ENCODE measurements at regions not wholly inside any gene's neighbourhood (a gene's known extent, or its start where the extent isn't known, plus 50 kb on each side); places are given as distances from the start of the nearest gene placed in this dataset.

GRCh38 chr5:126117044-126117443 lies 306.2 kb upstream of the GRAMD2B start:
- no peak for TF ChIP-seq CTCF (IDR thresholded peaks at IDR 0.05)
- Mint-ChIP-seq H3K27me3 (peaks cover 3% of the 10 kb centered on the region), H3K9me3 (peaks cover 9% of the 10 kb centered on the region), H3K27ac (no peak overlapping the region), H3K4me3 (no peak overlapping the region), H3K4me1 (no peaks in the 10 kb centered on the region), H3K36me3 (ENCODE audit: low read depth) (no peaks in the 10 kb centered on the region)
- intact Hi-C loops (cut with micrococcal nuclease): no loop called here
- CTCF ChIA-PET: no interaction called here
- no peak for ATAC-seq (ENCODE audit: low read depth)
- no peak for DNase-seq
- POLR2A ChIA-PET: no interaction called here

- ATAC-seq (ENCODE audit: low read depth) (no peak), DNase-seq (no peak)
- no peaks in the 10 kb centered on the region for H3K36me3 Mint-ChIP-seq (ENCODE audit: low read depth)
- intact Hi-C loops (cut with micrococcal nuclease): no loop called here
- no peaks in the 10 kb centered on the region for H3K4me1 Mint-ChIP-seq
- H3K27ac Mint-ChIP-seq: no peak overlapping the region
- H3K27me3 Mint-ChIP-seq: peaks cover 3% of the 10 kb centered on the region
- no peak for TF ChIP-seq CTCF (IDR thresholded peaks at IDR 0.05)
- ChIA-PET POLR2A (no interaction called here), CTCF (no interaction called here)
- no peaks in the 10 kb centered on the region for H3K9me3 Mint-ChIP-seq
- no peak overlapping the region for H3K4me3 Mint-ChIP-seq
Measured at GRCh38 chr5:126119887-126120442, 303.2 kb upstream of the GRAMD2B start.

GRCh38 chr5:126120939-126121338 lies 302.3 kb upstream of the GRAMD2B start:
- ChIA-PET POLR2A (no interaction called here), CTCF (no interaction called here)

GRCh38 chr5:126122942-126123341 lies 300.3 kb upstream of the GRAMD2B start:
- POLR2A ChIA-PET: no interaction called here
- H3K27ac Mint-ChIP-seq: no peak overlapping the region
- DNase-seq: no peak
- no peaks in the 10 kb centered on the region for H3K36me3 Mint-ChIP-seq (ENCODE audit: low read depth)
- H3K4me1 Mint-ChIP-seq: no peaks in the 10 kb centered on the region
- CTCF ChIA-PET: no interaction called here
- intact Hi-C loops (cut with micrococcal nuclease): no loop called here
- H3K9me3 Mint-ChIP-seq: no peaks in the 10 kb centered on the region
- no peak for ATAC-seq (ENCODE audit: low read depth)
- H3K4me3 Mint-ChIP-seq: no peak overlapping the region
- H3K27me3 Mint-ChIP-seq: peaks cover 3% of the 10 kb centered on the region
- no peak for TF ChIP-seq CTCF (IDR thresholded peaks at IDR 0.05)

More at GRCh38 chr5:126120939-126121338, 302.3 kb upstream of the GRAMD2B start:
- no peak for ATAC-seq (ENCODE audit: low read depth)
- DNase-seq: no peak
- Mint-ChIP-seq H3K27ac (no peak overlapping the region), H3K4me1 (no peaks in the 10 kb centered on the region), H3K4me3 (no peak overlapping the region), H3K36me3 (ENCODE audit: low read depth) (no peaks in the 10 kb centered on the region), H3K27me3 (peaks cover 3% of the 10 kb centered on the region), H3K9me3 (no peaks in the 10 kb centered on the region)
- no peak for TF ChIP-seq CTCF (IDR thresholded peaks at IDR 0.05)
- intact Hi-C loops (cut with micrococcal nuclease): no loop called here

- no peaks in the 10 kb centered on the region for H3K9me3 Mint-ChIP-seq
- TF ChIP-seq CTCF (IDR thresholded peaks at IDR 0.05): no peak
- H3K4me3 Mint-ChIP-seq: no peak overlapping the region
- CTCF ChIA-PET: no interaction called here
- POLR2A ChIA-PET: no interaction called here
- no peaks in the 10 kb centered on the region for H3K36me3 Mint-ChIP-seq (ENCODE audit: low read depth)
- ATAC-seq (ENCODE audit: low read depth) (no peak), DNase-seq (no peak)
- H3K4me1 Mint-ChIP-seq: no peaks in the 10 kb centered on the region
- intact Hi-C loops (cut with micrococcal nuclease): no loop called here
- no peak overlapping the region for H3K27ac Mint-ChIP-seq
- H3K27me3 Mint-ChIP-seq: peaks cover 3% of the 10 kb centered on the region
Measured at GRCh38 chr5:126124706-126125345, 298.4 kb upstream of the GRAMD2B start.
